IPS-20b (cell line): ENCODE measurements at regions not wholly inside any gene's neighbourhood (a gene's known extent, or its start where the extent isn't known, plus 50 kb on each side); places are given as distances from the start of the nearest gene placed in this dataset.
A peak's percentile ranks its signal among the peaks of the same experiment; 100 is the strongest.

ENCODE experiments used
- H3K27ac ChIP-seq: one replicate; pipeline ENCODE4 v1.5.1; 2013; ENCODE audit warnings: low read length
- H3K27me3 ChIP-seq: 2 replicates; pipeline ENCODE4 v1.6.1; 2013; ENCODE audit warnings: mild to moderate bottlenecking, low read length, inconsistent platforms; ENCODE audit not compliant: insufficient read depth
- H3K36me3 ChIP-seq: 2 replicates; pipeline ENCODE4 v1.6.1; 2013; ENCODE audit warnings: low read depth, mild to moderate bottlenecking, inconsistent platforms, low read length, moderate library complexity; ENCODE audit not compliant: insufficient read depth
- H3K4me1 ChIP-seq: 2 replicates; pipeline ENCODE4 v1.6.1; 2013; ENCODE audit warnings: mild to moderate bottlenecking, control low read depth, inconsistent platforms, low read length, moderate library complexity; ENCODE audit not compliant: insufficient read depth
- H3K4me3 ChIP-seq: 2 replicates; pipeline ENCODE4 v1.5.1; 2013; ENCODE audit warnings: mild to moderate bottlenecking, low read length, inconsistent platforms
- H3K9ac ChIP-seq: 2 replicates; pipeline ENCODE4 v1.6.1; 2013; ENCODE audit warnings: low read depth, mild to moderate bottlenecking, inconsistent platforms, low read length, moderate library complexity
- H3K9me3 ChIP-seq: 2 replicates; pipeline ENCODE4 v1.6.1; 2013; ENCODE audit warnings: mild to moderate bottlenecking, low read depth, low read length, inconsistent platforms; ENCODE audit not compliant: insufficient read depth

DNA sequence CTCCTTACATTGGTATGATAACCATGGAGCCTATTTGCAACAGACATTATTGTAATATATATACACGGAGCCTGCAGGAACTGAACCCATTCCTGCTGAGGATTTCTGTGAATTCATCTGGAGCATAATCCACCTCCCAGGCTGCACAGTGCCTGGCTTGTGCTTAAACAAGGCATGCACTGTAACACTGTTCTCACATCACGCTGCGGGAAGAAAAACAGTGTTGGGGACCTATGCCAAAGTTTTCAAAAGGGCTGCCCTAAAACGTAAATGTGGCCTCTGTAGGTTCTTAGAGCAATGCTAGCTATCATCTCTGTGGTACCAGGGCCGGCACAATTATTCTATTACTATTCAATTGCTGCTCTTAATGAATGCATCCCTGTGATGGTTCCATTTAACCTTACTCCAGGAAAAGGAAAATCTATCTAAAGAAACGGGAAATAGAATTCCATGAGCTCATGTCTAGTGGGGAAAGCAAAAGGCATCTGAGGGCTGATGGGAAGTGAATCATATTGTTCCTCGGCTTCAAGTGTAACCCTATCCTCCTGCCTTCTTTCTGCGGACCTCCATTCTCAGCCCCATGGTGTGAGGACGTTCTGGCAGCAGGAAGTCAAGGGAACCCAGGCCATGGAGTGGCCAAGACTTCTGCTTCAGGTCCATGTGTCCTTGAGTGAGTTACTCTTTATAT lies 525.5 kb downstream of the SOX6 start:
- Histone ChIP-seq H3K4me3 (no peak overlapping the region), H3K9ac (no peak overlapping the region), H3K9me3 (no peaks in the 10 kb centered on the region), H3K4me1 (no peaks in the 10 kb centered on the region), H3K36me3 (no peaks in the 10 kb centered on the region), H3K27me3 (no peaks in the 10 kb centered on the region), H3K27ac (no peak overlapping the region)

DNA sequence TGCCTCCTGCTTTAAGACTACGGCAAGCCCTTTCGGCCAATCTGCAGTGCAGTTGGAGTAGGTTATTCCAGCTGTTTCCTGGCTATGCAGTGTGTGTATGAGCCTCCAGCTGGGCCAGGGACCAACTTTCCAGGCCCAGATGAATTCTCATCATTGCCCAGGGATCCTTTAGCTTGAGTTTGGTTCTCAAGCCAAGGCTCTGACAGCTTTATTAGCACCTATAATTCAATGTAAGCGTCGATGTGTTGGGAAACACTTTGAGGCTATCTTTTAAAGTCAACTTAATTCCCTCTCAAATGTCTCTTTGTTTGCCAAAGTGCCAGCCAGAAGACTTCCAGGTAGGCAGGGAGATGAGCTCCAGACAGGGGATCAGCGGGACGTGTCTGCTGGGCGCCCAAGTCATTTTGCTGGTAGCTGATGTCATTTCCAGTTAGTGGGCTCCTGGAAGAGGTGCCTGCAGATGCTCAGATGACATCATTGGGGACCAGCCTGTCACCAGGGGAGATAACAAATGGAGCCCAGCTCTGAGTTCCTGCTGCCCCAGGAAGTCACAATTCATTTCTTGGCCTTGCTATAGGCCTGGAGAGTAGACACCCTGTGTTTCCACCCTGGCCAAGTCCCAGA lies 520.4 kb downstream of the SOX6 start:
- no peak overlapping the region for H3K9ac ChIP-seq
- H3K36me3 ChIP-seq: no peaks in the 10 kb centered on the region
- H3K27ac ChIP-seq: no peak overlapping the region
- H3K9me3 ChIP-seq: no peaks in the 10 kb centered on the region
- H3K4me1 ChIP-seq: no peaks in the 10 kb centered on the region
- H3K4me3 ChIP-seq: no peak overlapping the region
- H3K27me3 ChIP-seq: no peaks in the 10 kb centered on the region

DNA sequence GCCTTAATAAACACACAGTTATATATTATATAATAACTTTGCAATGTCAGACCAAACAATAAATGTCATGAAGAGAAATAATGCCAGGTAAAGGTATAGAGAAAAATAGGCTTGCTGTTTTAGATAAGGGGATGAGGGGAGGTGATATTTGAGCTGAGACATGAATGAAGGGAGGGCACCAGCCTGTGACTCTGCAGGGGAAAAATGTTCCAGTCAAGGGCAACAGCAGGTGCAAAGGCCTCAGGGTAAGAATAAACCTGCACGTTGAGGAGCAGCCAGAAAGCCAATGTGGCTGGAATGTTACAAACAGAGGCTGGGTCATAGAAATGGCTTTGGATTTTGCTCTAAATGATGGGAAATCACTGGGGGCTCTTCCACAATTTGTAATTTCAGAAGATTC lies 519.6 kb downstream of the SOX6 start:
- no peak overlapping the region for H3K4me3 ChIP-seq
- H3K9me3 ChIP-seq: no peaks in the 10 kb centered on the region
- no peaks in the 10 kb centered on the region for H3K4me1 ChIP-seq
- no peaks in the 10 kb centered on the region for H3K27me3 ChIP-seq
- no peak overlapping the region for H3K27ac ChIP-seq
- H3K9ac ChIP-seq: no peak overlapping the region
- no peaks in the 10 kb centered on the region for H3K36me3 ChIP-seq

DNA sequence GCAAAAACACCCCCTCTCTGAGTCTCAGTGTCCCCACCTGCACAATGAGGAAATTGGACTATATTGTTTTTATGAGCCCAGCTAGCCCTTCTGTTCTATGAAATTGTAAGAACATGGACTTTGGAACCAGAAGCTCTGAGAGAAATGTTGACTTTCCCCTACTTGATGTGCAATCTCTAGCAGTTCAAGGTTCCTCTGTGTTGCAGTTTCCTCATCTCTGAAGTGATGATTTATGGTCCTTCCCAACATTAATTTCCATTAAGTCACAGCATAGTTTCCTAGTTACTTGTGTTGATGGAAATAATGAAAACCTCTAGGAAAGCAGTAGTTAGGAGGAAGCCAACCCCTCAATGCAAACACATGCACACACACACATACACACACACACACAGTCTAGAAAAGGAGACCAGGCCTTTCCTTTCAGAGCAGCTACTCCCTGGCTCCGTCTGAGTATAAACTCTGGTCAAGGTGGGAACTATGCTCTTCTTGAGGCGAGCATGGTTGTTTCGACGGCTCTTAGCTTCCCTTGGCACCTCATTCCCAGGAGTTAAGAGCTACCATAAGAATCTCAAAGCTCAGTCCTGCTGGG lies 518.4 kb downstream of the SOX6 start:
- Histone ChIP-seq H3K27me3 (no peaks in the 10 kb centered on the region), H3K4me3 (no peak overlapping the region), H3K36me3 (no peaks in the 10 kb centered on the region), H3K9me3 (no peaks in the 10 kb centered on the region), H3K27ac (no peak overlapping the region), H3K4me1 (peaks cover under 1% of the 10 kb centered on the region; the same call in 1 of the 2 replicates), H3K9ac (no peak overlapping the region)

DNA sequence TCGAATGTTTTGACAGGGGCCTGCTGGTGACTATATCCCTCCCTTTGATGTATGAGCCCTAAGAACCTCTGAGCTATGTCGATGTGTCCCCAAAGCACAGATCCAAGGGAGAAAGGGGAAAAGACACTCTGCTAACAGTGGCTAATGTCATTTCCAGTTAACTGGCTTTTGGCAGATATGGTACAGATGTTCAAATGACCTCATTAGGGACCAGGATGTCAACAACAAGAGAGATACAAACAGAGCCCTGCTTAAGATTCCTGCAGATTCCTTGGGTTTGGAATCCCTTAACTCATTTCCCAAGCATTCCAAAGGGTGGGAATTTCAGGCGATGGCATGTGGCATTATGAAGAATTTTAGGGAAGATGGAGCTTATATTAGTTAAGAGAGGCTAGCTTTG lies 517.3 kb downstream of the SOX6 start:
- Histone ChIP-seq H3K27me3 (no peaks in the 10 kb centered on the region), H3K9ac (no peak overlapping the region), H3K36me3 (no peaks in the 10 kb centered on the region), H3K27ac (no peak overlapping the region), H3K4me1 (peaks cover 9% of the 10 kb centered on the region; the same call in 1 of the 2 replicates), H3K9me3 (no peaks in the 10 kb centered on the region), H3K4me3 (no peak overlapping the region)

DNA sequence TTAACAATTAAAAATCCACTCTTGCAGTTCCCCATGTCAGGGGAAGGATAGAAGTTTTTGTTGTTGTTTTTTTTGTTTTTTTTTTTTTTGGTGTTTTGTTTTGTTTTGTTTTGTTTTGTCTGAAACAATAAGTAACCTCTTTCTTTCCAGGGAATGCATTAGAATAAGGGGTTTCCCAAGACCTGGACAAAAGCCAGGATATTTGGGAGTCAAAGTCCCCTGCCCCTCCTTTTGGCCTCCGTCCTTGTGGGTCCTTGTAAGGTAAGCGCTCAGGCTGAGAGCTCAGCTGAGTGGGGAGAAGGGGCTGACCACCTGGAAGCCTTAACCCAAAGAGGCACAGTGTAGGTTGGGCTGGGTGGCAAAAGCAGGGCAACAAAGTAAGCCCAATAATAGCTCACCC lies 515.4 kb downstream of the SOX6 start:
- no peak overlapping the region for H3K27ac ChIP-seq
- no peak overlapping the region for H3K9ac ChIP-seq
- no peaks in the 10 kb centered on the region for H3K27me3 ChIP-seq
- no peak overlapping the region for H3K4me3 ChIP-seq
- no peaks in the 10 kb centered on the region for H3K36me3 ChIP-seq
- H3K9me3 ChIP-seq: no peaks in the 10 kb centered on the region
- H3K4me1 ChIP-seq: peaks cover 26% of the 10 kb centered on the region; the same call in 1 of the 2 replicates

DNA sequence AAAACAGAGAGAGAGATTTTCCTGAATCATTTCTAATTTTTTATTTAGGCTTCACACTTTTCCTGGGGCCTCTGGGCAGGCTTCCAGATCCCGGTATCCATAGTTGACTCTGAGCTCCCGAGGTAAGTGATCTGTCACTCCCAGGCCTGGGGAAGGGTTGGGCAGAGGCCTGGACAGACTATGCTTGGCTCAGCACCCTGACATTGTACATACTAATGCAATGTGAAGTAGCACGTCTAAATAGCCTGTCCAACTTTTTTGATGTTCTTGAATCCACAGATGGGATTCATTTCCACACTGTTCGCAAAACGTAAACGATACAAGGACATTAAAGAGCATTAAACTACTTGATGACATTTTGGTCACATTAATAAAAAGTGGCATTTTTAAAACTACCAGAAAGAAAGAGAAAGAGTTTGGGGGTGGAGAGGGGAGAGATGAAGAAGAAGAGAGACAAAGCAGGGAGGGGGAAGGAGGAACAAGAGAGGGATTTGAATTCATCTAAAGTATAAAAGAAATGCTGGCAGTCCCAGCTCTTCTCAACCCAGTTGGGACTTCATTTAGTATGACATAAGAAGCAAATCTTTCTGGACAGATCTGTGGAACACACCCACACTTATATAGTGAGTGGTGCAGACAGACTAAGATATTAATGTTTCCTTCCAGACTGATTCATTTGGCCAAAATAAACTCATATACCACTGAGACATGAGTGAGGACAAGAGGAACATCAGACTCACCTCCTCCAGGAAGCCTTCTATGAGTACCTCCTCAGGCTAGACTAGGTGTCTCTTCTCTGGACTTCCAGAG lies 514.2 kb downstream of the SOX6 start:
- Histone ChIP-seq H3K4me3 (no peak overlapping the region), H3K36me3 (no peaks in the 10 kb centered on the region), H3K9me3 (no peaks in the 10 kb centered on the region), H3K4me1 (peaks cover 26% of the 10 kb centered on the region; the same call in 1 of the 2 replicates), H3K27me3 (no peaks in the 10 kb centered on the region), H3K9ac (no peak overlapping the region), H3K27ac (no peak overlapping the region)

DNA sequence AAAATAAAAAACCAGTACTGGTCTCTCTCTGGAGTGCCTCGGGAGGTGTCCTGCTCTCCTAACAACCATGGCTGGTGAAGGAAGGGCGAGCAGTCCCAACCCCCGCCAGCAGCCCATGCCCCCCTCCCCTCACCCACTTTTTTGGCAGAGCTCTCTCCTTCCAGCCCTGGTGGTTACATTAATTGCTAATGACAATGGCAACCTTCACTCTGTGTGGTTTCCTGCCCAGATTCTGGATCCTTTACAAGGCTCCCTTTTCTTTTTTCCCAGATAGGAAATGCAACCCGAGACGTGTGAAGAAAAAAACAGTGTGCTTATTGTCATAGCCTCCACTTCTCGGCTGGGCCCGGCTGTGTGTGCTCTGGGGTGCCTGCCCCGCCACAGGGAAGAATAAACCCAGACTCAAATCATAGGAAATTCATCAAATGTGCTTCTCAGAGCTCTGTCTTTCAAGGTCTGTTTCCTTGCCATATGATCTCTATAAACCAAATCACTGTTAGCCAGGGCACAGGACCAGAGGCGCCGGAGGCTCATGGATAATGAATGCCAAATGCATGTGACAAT lies 513.0 kb downstream of the SOX6 start:
- Histone ChIP-seq H3K9me3 (no peaks in the 10 kb centered on the region), H3K4me3 (peak overlapping the region; percentile 43; the same call in 1 of the 2 replicates), H3K4me1 (peaks cover 26% of the 10 kb centered on the region; the same call in 1 of the 2 replicates), H3K27me3 (no peaks in the 10 kb centered on the region), H3K36me3 (no peaks in the 10 kb centered on the region), H3K9ac (peak overlapping the region; percentile 18; the same call in 1 of the 2 replicates), H3K27ac (no peak overlapping the region)

DNA sequence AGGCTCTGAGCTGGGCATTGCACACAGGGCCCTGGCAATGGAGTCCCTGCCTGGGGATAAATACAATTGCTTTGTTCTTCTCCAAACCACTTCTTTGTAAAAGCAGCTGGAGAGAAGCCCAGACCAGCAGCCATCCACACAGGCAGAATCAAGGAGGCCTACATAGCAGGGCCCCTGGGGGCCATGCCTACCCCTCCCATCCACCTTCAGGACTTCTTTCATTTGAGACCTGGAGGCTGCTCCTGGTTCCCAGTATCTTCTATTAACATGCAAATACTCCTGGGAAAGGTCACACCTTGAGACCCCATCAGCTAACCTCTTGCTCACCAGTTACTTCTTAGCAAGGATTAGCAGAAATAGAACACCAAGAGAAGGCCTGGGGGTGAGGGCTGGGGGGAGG lies 511.1 kb downstream of the SOX6 start:
- no peaks in the 10 kb centered on the region for H3K36me3 ChIP-seq
- no peak overlapping the region for H3K27ac ChIP-seq
- peaks cover 26% of the 10 kb centered on the region; the same call in 1 of the 2 replicates for H3K4me1 ChIP-seq
- H3K9me3 ChIP-seq: no peaks in the 10 kb centered on the region
- no peaks in the 10 kb centered on the region for H3K27me3 ChIP-seq
- 0 out of 2 replicates have a peak overlapping the region, but pooled peaks have one; percentile 24 for H3K9ac ChIP-seq
- peak overlapping the region; percentile 39; the same call in 1 of the 2 replicates for H3K4me3 ChIP-seq

DNA sequence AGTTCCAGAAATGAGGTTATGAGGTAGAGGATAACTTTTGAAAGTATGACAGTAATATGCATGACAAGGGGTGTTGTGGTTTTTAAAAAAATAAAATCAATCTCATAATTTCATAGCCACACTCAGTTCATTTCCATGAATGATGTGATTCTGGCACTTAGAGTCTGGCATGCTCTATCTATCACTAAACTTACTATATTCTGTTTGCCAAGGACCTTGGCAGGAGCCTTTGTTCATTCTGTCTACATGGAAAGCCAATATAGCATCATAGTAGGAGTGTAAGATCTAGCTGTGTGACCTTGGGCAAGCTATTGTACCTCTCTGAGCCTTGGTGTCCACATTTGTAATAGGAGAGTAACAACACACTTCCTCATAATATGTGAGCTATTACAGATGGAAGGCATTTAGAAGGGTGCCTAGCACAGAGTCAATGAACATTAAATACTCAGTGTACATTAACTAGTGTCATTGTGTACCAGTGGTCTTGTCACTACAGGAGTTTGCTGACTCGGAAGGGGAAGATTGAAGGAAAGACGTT lies 507.6 kb downstream of the SOX6 start:
- Histone ChIP-seq H3K36me3 (no peaks in the 10 kb centered on the region), H3K9me3 (no peaks in the 10 kb centered on the region), H3K27ac (no peak overlapping the region), H3K9ac (no peak overlapping the region), H3K4me3 (no peak overlapping the region), H3K27me3 (no peaks in the 10 kb centered on the region), H3K4me1 (peaks cover 21% of the 10 kb centered on the region; the same call in 1 of the 2 replicates)

DNA sequence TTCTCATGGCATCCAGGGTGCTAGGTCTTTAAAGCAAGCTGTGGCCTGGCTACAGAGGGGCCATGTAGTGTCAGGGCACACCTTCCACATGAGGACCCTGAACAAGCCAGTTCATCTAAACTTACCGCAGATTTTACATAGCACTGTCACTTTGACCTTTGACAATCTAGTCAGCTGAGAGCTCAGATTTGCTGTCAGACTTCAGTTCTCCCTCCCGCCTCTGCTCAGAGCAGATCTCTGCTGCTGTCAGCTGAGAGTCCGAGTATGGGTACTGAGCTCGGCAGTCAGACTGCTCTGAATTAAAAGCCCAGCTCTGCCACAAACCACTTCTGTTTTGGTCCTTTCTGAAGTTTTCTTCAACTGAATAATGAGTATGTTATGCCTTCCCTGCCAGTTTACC lies 507.1 kb downstream of the SOX6 start:
- Histone ChIP-seq H3K9me3 (no peaks in the 10 kb centered on the region), H3K4me3 (no peak overlapping the region), H3K4me1 (peaks cover 15% of the 10 kb centered on the region; the same call in 1 of the 2 replicates), H3K27me3 (no peaks in the 10 kb centered on the region), H3K9ac (no peak overlapping the region), H3K36me3 (no peaks in the 10 kb centered on the region), H3K27ac (no peak overlapping the region)
